ENCODE measurements at regions not wholly inside any gene's neighbourhood (a gene's known extent, or its start where the extent isn't known, plus 50 kb on each side); places are given as distances from the start of the nearest gene placed in this dataset.

- no peak for DNase-seq (ENCODE audit: low read depth in 2 of 2)
Observed at GRCh38 chr5:5560016-5560415, 137.5 kb downstream of the ICE1 start.

DNA sequence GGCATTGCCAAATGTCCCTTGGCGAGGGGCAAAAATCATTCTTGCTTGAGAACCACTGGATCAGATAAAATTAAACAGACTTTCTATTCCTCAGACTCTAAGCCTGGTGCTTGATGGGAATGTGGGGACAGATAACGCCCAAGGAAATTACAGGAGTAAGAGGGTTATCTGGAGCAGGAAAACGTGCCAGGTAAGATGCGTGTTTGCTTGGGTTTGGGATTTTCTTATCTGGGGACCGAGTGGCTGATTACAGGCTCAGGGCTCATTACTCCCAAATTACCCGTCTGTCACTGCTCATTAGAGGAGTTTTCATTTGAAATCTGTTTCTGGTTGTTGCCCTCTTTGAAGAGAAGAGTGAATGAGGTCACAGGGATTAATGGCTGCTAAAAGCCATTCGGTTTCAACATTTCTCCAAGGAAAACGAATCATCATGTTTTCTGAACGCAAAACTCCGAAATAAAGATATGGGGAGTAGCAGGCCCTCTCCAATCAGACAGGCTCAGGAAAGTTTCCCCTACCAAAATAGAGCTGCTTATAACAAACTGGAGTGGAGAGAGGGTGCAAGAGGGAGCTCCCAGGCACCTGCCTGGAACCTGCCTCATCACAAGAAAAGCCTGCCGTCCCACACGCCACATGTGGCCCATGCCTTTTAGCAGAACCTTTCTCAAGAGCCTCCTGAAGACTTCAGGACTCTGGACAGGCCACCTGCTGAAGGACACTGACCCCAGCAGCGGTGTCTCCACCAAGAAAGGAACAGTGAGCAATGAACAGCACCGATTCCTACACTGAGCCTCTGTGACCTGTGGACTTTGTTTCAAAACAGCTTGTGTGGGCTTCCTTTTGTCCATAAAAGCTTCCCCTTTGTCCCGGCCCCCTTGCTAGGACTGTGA lies 136.4 kb downstream of the ICE1 start:
- DNase-seq (ENCODE audit: low read depth in 2 of 2), result no peak

- DNase-seq (ENCODE audit: low read depth in 2 of 2), result no peak
Observed at GRCh38 chr5:5558102-5558501, 135.6 kb downstream of the ICE1 start.

DNA sequence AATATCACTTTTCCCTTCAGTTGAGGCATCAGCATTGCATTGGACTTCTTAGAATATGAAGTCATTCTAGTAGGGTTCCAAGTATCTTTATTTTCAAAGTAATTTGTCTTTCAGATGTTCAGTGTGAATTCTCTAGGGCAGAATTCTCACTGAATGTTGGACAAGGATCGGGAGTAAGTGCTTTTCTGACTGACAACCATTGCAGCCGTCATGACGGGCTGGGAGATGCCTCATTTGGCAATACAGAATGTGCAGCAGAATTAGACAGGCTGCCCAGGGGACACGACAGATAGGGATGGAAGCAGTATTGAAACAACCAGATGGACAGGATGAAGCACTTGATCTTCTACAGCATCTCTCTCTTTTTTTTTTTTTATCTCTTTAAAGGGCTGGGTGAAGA lies 129.0 kb downstream of the ICE1 start:
- no peak for DNase-seq (ENCODE audit: low read depth in 2 of 2)

- no peak for DNase-seq (ENCODE audit: low read depth in 2 of 2)
Observed at GRCh38 chr5:5546408-5546807, 123.9 kb downstream of the ICE1 start.

DNA sequence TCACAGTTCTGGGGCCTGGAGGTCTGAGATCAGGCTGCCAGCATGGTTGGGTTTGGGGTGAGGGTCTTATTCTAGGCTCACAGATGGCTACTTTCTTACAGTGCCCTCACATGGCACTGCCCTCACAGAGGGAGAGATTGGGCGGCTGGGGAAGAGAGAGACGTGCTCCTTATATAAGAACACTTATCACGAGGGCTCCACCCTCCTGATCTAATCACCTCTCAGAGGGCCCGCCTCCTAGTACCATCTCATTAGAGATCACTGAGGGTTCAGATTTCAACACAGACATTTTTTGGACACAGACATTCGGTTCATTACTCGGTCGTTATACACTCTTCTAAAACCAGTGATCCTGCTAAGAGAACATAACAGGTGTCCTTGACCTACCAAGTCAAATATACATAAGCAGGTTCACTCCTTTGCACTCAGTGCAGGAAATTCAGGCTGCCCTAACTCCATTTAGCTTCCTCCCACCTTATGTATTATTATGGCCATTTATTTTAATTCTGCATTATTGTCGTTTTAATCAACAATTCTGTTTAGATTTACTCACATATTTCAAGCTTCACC lies 121.7 kb downstream of the ICE1 start:
- no peak for DNase-seq (ENCODE audit: low read depth in 2 of 2)

DNA sequence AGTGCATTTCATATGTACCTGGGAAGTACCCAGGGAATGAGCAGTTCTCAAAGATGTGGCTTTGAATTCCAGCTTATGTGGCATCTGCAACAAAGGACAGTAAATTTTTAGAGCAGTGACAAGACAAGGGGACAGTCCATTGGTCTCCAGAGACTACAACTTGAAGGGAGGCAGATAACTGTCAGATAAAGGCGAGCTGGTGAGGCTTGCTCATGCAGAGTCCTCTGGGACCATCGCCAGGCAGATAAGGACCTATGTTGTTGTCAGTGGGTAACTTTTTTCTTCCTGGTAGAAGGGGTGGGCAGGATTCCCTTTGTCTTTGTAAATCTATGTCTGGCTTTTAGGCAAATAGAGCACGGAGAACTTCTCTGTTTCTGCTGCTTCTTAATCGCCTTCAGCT lies 120.2 kb downstream of the ICE1 start:
- DNase-seq (ENCODE audit: low read depth in 2 of 2), result no peak

- DNase-seq (ENCODE audit: low read depth in 2 of 2), result no peak
Observed at GRCh38 chr5:5540065-5540464, 117.6 kb downstream of the ICE1 start.

Data from stimulated activated CD4-positive, alpha-beta T cell treated with anti-CD3 and anti-CD28 coated beads, Interleukin-4, amount 100 ng/mL, for 48 hours (primary cell).